Esophagus (tissue), 2 donors: ENCODE measurements at regions not wholly inside any gene's neighbourhood (a gene's known extent, or its start where the extent isn't known, plus 50 kb on each side); places are given as distances from the start of the nearest gene placed in this dataset.

Experiments used
- H3K27ac ChIP-seq, 2 donors: one replicate each; pipeline ENCODE4 v1.5.1; 2013; ENCODE audit warnings: low read depth in 2 of 2, mild to moderate bottlenecking in 2 of 2, inconsistent platforms in 1 of 2, low read length in 1 of 2, moderate library complexity in 1 of 2
- H3K27me3 ChIP-seq, 2 donors: one replicate each; pipeline ENCODE4 v1.6.1; 2013; ENCODE audit warnings: low read length in 2 of 2, control low read depth in 1 of 2, mild to moderate bottlenecking in 1 of 2; ENCODE audit not compliant: insufficient read depth in 2 of 2, control insufficient read depth in 1 of 2
- H3K36me3 ChIP-seq, 2 donors: one replicate each; pipeline ENCODE4 v1.6.1; 2013; ENCODE audit warnings: low read length in 1 of 2; ENCODE audit not compliant: control insufficient read depth in 2 of 2, insufficient read depth in 2 of 2
- H3K4me1 ChIP-seq, 2 donors: one replicate each; pipeline ENCODE4 v1.6.1; 2013; ENCODE audit warnings: low read length in 1 of 2; ENCODE audit not compliant: control insufficient read depth in 2 of 2, insufficient read depth in 2 of 2
- H3K4me3 ChIP-seq, 2 donors: one replicate each; pipeline ENCODE4 v1.5.1; 2013; ENCODE audit warnings: low read length in 2 of 2, mild to moderate bottlenecking in 2 of 2, low read depth in 1 of 2, moderate library complexity in 1 of 2
- H3K9me3 ChIP-seq, 2 donors: one replicate each; pipeline ENCODE4 v1.6.1; 2013; ENCODE audit warnings: mild to moderate bottlenecking in 2 of 2, low read depth in 1 of 2, low read length in 1 of 2, moderate library complexity in 1 of 2; ENCODE audit not compliant: control insufficient read depth in 2 of 2, insufficient read depth in 1 of 2
- WGBS, 2 donors: extraction: QIAGEN DNeasy Blood & Tissue Kit; methylation state at CpG; one replicate each; pipeline ENCODE4 v1.1.7; 2013; 5-methylcytosine and 5-hydroxymethylcytosine counted together
- donor health status: healthy with polysubstance abuse.
- donor health status: Bipolar disorder and iron deficiency.

GRCh38 chrY:15775880-15776279, 1251.6 kb downstream of the NLGN4Y start:
- 51 to 64% methylated on average over 3 of the region's 3 CpGs for WGBS, 2 donors
- Histone ChIP-seq H3K27me3 (no peaks in the 10 kb centered on the region), H3K4me3 (no peak overlapping the region), H3K36me3 (no peaks in the 10 kb centered on the region), H3K4me1 (no peaks in the 10 kb centered on the region), H3K9me3 (no peaks in the 10 kb centered on the region), H3K27ac (no peak overlapping the region)

GRCh38 chrY:15779891-15780290, 1255.6 kb downstream of the NLGN4Y start:
- Histone ChIP-seq H3K27me3 (no peaks in the 10 kb centered on the region), H3K4me1 (no peaks in the 10 kb centered on the region), H3K27ac (no peak overlapping the region), H3K36me3 (no peaks in the 10 kb centered on the region), H3K4me3 (no peak overlapping the region), H3K9me3 (no peaks in the 10 kb centered on the region)

- Histone ChIP-seq H3K9me3 (no peaks in the 10 kb centered on the region), H3K27ac (no peak overlapping the region), H3K36me3 (no peaks in the 10 kb centered on the region), H3K4me1 (no peaks in the 10 kb centered on the region), H3K4me3 (no peak overlapping the region), H3K27me3 (no peaks in the 10 kb centered on the region)
- WGBS, 2 donors, result 20 to 39% methylated on average over 1 to 3 of the region's 3 CpGs
Measured at GRCh38 chrY:15800021-15800420, 1275.7 kb downstream of the NLGN4Y start.

- Histone ChIP-seq H3K27me3 (no peaks in the 10 kb centered on the region), H3K36me3 (no peaks in the 10 kb centered on the region), H3K9me3 (no peaks in the 10 kb centered on the region), H3K27ac (no peak overlapping the region), H3K4me3 (no peak overlapping the region), H3K4me1 (no peaks in the 10 kb centered on the region)
Measured at GRCh38 chrY:15805985-15806384, 1281.7 kb downstream of the NLGN4Y start.

GRCh38 chrY:15814241-15814640, 1289.9 kb downstream of the NLGN4Y start:
- WGBS, 2 donors, result 84% methylated on average over 4 to 6 of the region's 6 CpGs
- no peak overlapping the region for H3K4me3 ChIP-seq
- no peaks in the 10 kb centered on the region for H3K27me3 ChIP-seq
- no peaks in the 10 kb centered on the region for H3K9me3 ChIP-seq
- no peak overlapping the region for H3K27ac ChIP-seq
- no peaks in the 10 kb centered on the region for H3K4me1 ChIP-seq
- H3K36me3 ChIP-seq, result no peaks in the 10 kb centered on the region
